Prostate gland (tissue), 2 donors: ENCODE measurements at regions not wholly inside any gene's neighbourhood (a gene's known extent, or its start where the extent isn't known, plus 50 kb on each side); places are given as distances from the start of the nearest gene placed in this dataset.

Experiments
- POLR2AphosphoS5 ChIP-seq: sonication (generic); formaldehyde crosslinking; IDR thresholded peaks from one replicate; pipeline ENCODE4 v1.6.1; 2017; ENCODE audit warnings: antibody characterized with exemption
- TF ChIP-seq, protein P1 (sequence below), 4 experiments: fragments of 200-600 bp in 2 of 4; fragments of 450-650 bp in 2 of 4; sonication (generic) in 2 of 4; IDR thresholded peaks; 1 replicate in 3 of 4; 2 replicates in 1 of 4; pipeline ENCODE4 v1.5.1; 2016 to 2019; ENCODE audit warnings: antibody characterized with exemption in 4 of 4, mild to moderate bottlenecking in 2 of 4, moderate library complexity in 2 of 4

- TF ChIP-seq, protein P1, sequence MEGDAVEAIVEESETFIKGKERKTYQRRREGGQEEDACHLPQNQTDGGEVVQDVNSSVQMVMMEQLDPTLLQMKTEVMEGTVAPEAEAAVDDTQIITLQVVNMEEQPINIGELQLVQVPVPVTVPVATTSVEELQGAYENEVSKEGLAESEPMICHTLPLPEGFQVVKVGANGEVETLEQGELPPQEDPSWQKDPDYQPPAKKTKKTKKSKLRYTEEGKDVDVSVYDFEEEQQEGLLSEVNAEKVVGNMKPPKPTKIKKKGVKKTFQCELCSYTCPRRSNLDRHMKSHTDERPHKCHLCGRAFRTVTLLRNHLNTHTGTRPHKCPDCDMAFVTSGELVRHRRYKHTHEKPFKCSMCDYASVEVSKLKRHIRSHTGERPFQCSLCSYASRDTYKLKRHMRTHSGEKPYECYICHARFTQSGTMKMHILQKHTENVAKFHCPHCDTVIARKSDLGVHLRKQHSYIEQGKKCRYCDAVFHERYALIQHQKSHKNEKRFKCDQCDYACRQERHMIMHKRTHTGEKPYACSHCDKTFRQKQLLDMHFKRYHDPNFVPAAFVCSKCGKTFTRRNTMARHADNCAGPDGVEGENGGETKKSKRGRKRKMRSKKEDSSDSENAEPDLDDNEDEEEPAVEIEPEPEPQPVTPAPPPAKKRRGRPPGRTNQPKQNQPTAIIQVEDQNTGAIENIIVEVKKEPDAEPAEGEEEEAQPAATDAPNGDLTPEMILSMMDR (IDR thresholded peaks at IDR 0.05), result no peak
- no peak for TF ChIP-seq POLR2AphosphoS5
Observed at GRCh38 chr4:19941434-19941833, 310.3 kb upstream of the SLIT2 start.
